Body of pancreas (tissue), 4 donors: ENCODE measurements at regions not wholly inside any gene's neighbourhood (a gene's known extent, or its start where the extent isn't known, plus 50 kb on each side); places are given as distances from the start of the nearest gene placed in this dataset.

Source experiments
- ATAC-seq: fragments of 150-250 bp; one replicate; pipeline ENCODE4 v1.9.1; 2016
- DNase-seq, 4 donors: peaks; one replicate each; pipeline ENCODE4 v3.0.0-alpha.2; 2019
- H3K27ac ChIP-seq, 4 donors: fragments of 200-600 bp; sonication (generic); 1 replicate in 3 of 4; 2 replicates in 1 of 4; pipeline versions ENCODE4 v1.5.1 to v1.6.1; 2016 to 2019; ENCODE audit warnings: mild to moderate bottlenecking in 1 of 4, mixed read lengths in 1 of 4, moderate library complexity in 1 of 4
- H3K27me3 ChIP-seq, 2 donors: fragments of 200-600 bp; sonication (generic); one replicate each; pipeline ENCODE4 v1.6.0; 2016; ENCODE audit warnings: mild to moderate bottlenecking in 1 of 2
- H3K36me3 ChIP-seq, 2 donors: fragments of 200-600 bp; sonication (generic); replicated peaks in 1 of 2; 2 replicates each; pipeline ENCODE4 v1.5.1; 2016; ENCODE audit warnings: low read depth in 2 of 2; ENCODE audit not compliant: insufficient read depth in 1 of 2
- H3K4me1 ChIP-seq: fragments of 200-600 bp; sonication (generic); one replicate; pipeline ENCODE4 v1.6.0; 2016
- H3K4me3 ChIP-seq, 2 donors: fragments of 200-600 bp; sonication (generic); 1 replicate in 1 of 2; 2 replicates in 1 of 2; pipeline ENCODE4 v1.5.1; 2016 to 2019
- H3K9me3 ChIP-seq, 3 donors: fragments of 200-600 bp; sonication (generic); 1 replicate in 2 of 3; 2 replicates in 1 of 3; pipeline ENCODE4 v1.5.1; 2016
- POLR2A ChIP-seq, 3 donors: fragments of 450-650 bp; IDR thresholded peaks; one replicate each; pipeline ENCODE4 v1.6.1; 2016; ENCODE audit warnings: antibody characterized with exemption in 3 of 3, mild to moderate bottlenecking in 2 of 3
- WGBS, 2 donors: methylation state at CpG; one replicate each; pipeline ENCODE4 v1.1.5; 2017; 5-methylcytosine and 5-hydroxymethylcytosine counted together
- intact Hi-C: fragments of 100-400 bp; cut with DNase I; formaldehyde crosslinking; loops from one replicate; pipeline ENCODE4 v1.15.1; 2023
- TF ChIP-seq, protein P1 (sequence below), 7 experiments: fragments of 450-650 bp in 4 of 7; fragments of 200-600 bp in 3 of 7; sonication (generic) in 3 of 7; IDR thresholded peaks; one replicate each; pipeline ENCODE4 v1.5.1; 2016 to 2019; ENCODE audit warnings: antibody characterized with exemption in 7 of 7

DNA sequence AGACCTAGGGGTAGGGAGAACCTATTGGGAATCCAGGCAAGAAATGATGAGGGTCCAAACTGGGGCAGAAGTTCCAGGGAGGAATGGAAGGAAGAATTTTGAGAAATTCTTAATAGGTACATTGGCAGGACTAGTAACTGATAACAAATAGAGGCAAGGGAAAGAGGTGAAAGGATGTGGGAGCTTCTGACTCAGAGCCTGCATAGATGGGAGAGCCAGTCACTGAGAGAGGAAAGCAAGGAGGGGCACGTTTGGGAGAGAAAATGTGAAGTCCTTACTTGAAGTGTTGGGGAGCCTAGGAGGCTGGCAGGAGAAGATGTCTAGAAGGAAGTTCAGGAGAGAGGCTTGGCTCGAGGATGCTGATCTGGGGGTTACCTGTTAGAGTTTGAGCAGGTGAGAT, 104.6 kb upstream of the NCAM1 start:
- H3K36me3 ChIP-seq = no peaks in the 10 kb centered on the region
- DNase-seq (no peak), ATAC-seq (no peak)
- no peaks in the 10 kb centered on the region for H3K27me3 ChIP-seq
- H3K27ac ChIP-seq = no peak overlapping the region
- intact Hi-C loops = no loop called here
- 21 to 29% methylated on average over 2 of the region's 2 CpGs for WGBS, 2 donors
- no peak overlapping the region for H3K4me3 ChIP-seq
- H3K4me1 ChIP-seq = no peaks in the 10 kb centered on the region
- TF ChIP-seq, protein P1, sequence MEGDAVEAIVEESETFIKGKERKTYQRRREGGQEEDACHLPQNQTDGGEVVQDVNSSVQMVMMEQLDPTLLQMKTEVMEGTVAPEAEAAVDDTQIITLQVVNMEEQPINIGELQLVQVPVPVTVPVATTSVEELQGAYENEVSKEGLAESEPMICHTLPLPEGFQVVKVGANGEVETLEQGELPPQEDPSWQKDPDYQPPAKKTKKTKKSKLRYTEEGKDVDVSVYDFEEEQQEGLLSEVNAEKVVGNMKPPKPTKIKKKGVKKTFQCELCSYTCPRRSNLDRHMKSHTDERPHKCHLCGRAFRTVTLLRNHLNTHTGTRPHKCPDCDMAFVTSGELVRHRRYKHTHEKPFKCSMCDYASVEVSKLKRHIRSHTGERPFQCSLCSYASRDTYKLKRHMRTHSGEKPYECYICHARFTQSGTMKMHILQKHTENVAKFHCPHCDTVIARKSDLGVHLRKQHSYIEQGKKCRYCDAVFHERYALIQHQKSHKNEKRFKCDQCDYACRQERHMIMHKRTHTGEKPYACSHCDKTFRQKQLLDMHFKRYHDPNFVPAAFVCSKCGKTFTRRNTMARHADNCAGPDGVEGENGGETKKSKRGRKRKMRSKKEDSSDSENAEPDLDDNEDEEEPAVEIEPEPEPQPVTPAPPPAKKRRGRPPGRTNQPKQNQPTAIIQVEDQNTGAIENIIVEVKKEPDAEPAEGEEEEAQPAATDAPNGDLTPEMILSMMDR (IDR thresholded peaks at IDR 0.05) = no peak
- TF ChIP-seq POLR2A (IDR thresholded peaks at IDR 0.05) = no peak
- no peaks in the 10 kb centered on the region for H3K9me3 ChIP-seq

DNA sequence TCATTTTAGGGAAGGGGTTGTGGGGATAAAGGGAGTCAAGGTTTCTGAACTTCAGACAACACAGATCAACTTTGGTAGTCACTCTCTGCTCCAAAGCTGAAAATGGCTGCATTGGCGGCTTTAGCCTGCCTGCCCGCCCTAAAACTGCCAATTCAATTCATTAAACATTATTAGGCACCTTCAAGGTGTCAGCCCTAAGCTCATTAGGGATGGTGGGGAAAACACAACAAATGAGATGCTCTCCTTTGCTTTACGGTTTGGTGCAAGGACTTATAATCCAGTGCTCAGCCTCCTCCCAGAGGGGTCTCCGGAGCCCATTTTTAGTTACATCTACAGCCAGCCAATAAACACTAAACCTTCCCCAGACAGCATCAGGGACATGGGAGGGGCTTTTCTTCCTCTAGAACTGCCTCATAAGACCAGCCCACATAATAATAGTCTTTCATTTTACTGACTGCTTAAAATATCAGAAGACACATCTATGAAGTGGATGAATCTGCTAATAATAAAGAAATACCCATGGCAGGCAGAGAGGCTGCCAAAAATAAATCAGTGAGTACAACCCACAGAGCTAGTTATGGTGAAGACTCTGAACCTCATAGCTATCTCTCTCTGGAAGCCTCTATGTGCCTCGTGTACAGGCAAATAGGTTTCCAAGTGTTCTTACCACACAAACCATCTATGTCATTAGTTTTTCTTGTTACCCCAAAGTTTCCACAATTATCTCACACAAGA, 102.8 kb upstream of the NCAM1 start:
- intact Hi-C loops = no loop called here
- H3K9me3 ChIP-seq = peaks cover 0 to 4% (median 0%) of the 10 kb centered on the region in 3 donors
- no peak overlapping the region for H3K27ac ChIP-seq
- no peaks in the 10 kb centered on the region for H3K36me3 ChIP-seq
- no peak overlapping the region for H3K4me3 ChIP-seq
- H3K27me3 ChIP-seq = no peaks in the 10 kb centered on the region
- 41 to 47% methylated on average over 5 of the region's 5 CpGs for WGBS, 2 donors
- H3K4me1 ChIP-seq = no peaks in the 10 kb centered on the region
- no peak for DNase-seq
- TF ChIP-seq, protein P1 (IDR thresholded peaks at IDR 0.05) = no peak
- no peak for TF ChIP-seq POLR2A (IDR thresholded peaks at IDR 0.05)
- no peak for ATAC-seq

DNA sequence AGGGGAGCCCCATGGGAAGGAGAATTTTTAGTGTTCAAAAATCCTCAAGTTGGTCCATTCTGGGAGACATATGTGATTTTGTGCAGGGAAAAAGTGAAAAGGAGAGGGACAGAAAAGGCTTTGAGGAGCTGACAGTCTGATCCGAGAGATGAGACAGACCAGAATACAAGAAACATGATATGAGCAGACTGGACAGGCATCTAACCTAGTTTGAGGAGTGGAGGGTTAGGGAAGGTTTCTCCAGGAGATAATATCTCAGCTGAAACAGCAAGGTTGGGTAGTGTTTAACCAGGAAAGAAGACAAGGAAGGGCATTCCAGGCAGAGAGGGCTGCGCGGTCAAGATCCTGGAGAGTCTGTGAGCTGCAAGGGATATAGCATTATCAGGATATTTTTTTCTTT, 101.4 kb upstream of the NCAM1 start:
- WGBS, 2 donors = 82 to 85% methylated on average over 3 of the region's 3 CpGs
- intact Hi-C loops = no loop called here
- Histone ChIP-seq H3K27ac (no peak overlapping the region), H3K4me1 (no peaks in the 10 kb centered on the region), H3K36me3 (no peaks in the 10 kb centered on the region), H3K4me3 (no peak overlapping the region), H3K27me3 (no peaks in the 10 kb centered on the region), H3K9me3 (peaks cover 0 to 4% (median 0%) of the 10 kb centered on the region in 3 donors)
- TF ChIP-seq, protein P1 (IDR thresholded peaks at IDR 0.05) = no peak
- TF ChIP-seq POLR2A (IDR thresholded peaks at IDR 0.05) = no peak
- DNase-seq = no peak
- no peak for ATAC-seq

DNA sequence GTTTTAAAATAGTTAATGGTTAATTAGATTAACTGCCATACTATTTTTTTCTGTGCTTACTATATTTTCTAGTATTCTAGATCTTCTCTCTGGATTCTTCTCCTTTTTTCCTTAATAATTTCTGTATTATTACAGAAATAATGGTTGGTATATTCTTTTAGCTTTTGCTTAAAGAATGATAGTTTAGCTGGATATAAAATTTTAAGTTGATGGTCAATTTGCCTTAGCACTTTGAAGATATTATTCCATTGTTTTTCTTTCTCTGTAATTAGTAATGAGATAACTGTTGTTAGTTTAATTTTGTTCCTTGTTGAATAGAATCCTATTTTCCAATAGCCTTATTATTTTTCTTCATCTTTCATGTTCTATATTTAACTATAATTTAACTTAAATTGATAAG, 99.9 kb upstream of the NCAM1 start:
- no peak overlapping the region for H3K4me3 ChIP-seq

More for the DNA sequence above, 99.9 kb upstream of the NCAM1 start:
- Histone ChIP-seq H3K27ac (no peak overlapping the region), H3K4me1 (no peaks in the 10 kb centered on the region), H3K9me3 (peaks cover 0 to 4% (median 0%) of the 10 kb centered on the region in 3 donors), H3K36me3 (no peaks in the 10 kb centered on the region), H3K27me3 (no peaks in the 10 kb centered on the region)
- TF ChIP-seq, protein P1 (IDR thresholded peaks at IDR 0.05) = no peak
- TF ChIP-seq POLR2A (IDR thresholded peaks at IDR 0.05) = no peak
- intact Hi-C loops = no loop called here
- DNase-seq = no peak
- no peak for ATAC-seq
